LNCAP (cell line): ENCODE measurements at regions not wholly inside any gene's neighbourhood (a gene's known extent, or its start where the extent isn't known, plus 50 kb on each side); places are given as distances from the start of the nearest gene placed in this dataset.

ENCODE experiments used
- CTCF ChIP-seq: fragments of 450-650 bp; IDR thresholded peaks from 2 replicates; pipeline ENCODE4 v1.5.1; 2017; ENCODE audit warnings: mild to moderate bottlenecking

DNA sequence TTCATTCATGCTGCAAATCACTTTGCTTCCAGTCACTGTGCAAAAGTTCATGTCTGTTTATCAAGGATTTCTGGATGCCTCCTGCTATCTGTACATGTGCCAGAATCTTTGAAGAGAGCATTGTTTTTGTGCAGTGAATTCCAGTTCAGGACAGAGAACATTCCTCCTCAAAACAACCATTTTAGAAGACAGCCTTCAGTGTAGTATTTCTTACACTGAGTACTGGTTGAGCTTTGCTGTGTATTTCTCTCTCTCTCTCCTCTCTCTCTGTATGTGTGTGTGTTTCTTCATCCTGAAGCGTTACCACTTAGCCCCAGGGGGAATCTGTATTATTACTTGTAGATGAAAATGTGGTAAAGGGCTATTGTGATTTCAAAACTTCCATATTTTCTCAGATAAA, 123.8 kb upstream of the CHL1 start:
- no peak for TF ChIP-seq CTCF

- TF ChIP-seq CTCF, result no peak
Measured at GRCh38 chr3:73271-73670, 123.3 kb upstream of the CHL1 start.

GRCh38 chr3:74676-75243, 121.8 kb upstream of the CHL1 start:
- no peak for TF ChIP-seq CTCF

DNA sequence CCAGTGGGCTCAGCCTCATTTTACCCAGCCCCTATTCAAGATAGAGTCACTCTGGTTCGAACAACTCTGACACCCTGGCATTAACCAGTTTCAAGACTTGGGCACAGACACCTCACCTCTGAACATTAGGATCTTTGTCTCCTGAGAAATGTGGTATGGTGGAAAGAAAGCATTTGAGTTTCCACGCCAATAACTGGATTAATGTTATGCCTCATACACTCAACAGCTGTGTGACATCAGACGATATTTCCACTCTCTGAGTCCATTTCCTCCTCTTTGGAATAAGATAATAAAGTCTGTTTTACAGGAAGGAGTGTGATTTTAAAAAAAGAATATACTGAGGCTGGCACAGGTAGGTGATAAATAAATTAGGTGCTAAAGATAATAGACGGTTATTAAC, 121.3 kb upstream of the CHL1 start:
- no peak for TF ChIP-seq CTCF

GRCh38 chr3:79542-79941, 117.0 kb upstream of the CHL1 start:
- no peak for TF ChIP-seq CTCF

- TF ChIP-seq CTCF, result no peak
Measured at GRCh38 chr3:82508-82907, 114.1 kb upstream of the CHL1 start.

GRCh38 chr3:83096-83495, 113.5 kb upstream of the CHL1 start:
- TF ChIP-seq CTCF, result no peak

DNA sequence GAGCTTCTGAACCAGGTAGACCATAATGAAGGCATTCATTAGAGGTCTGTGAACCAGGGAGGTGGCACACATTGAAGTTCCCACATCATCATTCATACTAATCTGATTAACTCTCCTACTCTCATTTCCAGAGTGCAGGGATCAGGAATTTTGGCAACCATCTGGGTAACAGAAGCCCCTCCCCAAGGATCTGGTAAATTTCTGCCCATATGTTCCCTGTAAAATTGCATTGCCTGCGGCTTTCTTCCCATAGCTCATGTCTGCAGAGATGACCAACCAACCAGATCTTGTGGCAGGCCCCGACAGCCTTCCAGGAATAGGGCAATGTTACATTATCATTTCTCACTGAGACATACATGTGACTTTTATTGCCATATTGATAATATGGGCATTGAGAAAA, 111.4 kb upstream of the CHL1 start:
- TF ChIP-seq CTCF, result no peak
